Body of pancreas (tissue), 4 donors: ENCODE measurements at regions not wholly inside any gene's neighbourhood (a gene's known extent, or its start where the extent isn't known, plus 50 kb on each side); places are given as distances from the start of the nearest gene placed in this dataset.

Source experiments
- POLR2A ChIP-seq, 3 donors: fragments of 450-650 bp; IDR thresholded peaks; one replicate each; pipeline ENCODE4 v1.6.1; 2016; ENCODE audit warnings: antibody characterized with exemption in 3 of 3, mild to moderate bottlenecking in 2 of 3
- TF ChIP-seq, protein P1 (sequence below), 7 experiments: fragments of 450-650 bp in 4 of 7; fragments of 200-600 bp in 3 of 7; sonication (generic) in 3 of 7; IDR thresholded peaks; one replicate each; pipeline ENCODE4 v1.5.1; 2016 to 2019; ENCODE audit warnings: antibody characterized with exemption in 7 of 7

DNA sequence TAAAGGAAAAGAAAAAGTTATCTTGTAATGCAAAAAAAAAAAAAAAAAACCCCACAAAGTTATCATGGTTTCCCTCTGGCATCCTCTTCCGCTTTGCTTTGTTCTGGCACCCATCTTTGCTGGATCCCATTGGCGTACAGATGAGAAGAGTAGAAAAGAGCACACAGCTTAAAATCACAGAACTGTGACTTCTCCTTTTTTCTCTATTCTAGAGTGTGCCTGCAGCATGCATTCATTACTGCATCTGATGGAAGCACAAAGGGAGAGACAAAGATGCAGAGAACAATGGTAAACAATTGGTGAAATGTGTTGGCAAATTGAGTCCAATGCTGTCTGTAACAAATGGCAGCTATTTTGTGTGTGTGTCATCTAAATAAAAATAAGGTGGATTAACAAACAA lies 440.8 kb upstream of the PIK3R1 start:
- TF ChIP-seq, protein P1, sequence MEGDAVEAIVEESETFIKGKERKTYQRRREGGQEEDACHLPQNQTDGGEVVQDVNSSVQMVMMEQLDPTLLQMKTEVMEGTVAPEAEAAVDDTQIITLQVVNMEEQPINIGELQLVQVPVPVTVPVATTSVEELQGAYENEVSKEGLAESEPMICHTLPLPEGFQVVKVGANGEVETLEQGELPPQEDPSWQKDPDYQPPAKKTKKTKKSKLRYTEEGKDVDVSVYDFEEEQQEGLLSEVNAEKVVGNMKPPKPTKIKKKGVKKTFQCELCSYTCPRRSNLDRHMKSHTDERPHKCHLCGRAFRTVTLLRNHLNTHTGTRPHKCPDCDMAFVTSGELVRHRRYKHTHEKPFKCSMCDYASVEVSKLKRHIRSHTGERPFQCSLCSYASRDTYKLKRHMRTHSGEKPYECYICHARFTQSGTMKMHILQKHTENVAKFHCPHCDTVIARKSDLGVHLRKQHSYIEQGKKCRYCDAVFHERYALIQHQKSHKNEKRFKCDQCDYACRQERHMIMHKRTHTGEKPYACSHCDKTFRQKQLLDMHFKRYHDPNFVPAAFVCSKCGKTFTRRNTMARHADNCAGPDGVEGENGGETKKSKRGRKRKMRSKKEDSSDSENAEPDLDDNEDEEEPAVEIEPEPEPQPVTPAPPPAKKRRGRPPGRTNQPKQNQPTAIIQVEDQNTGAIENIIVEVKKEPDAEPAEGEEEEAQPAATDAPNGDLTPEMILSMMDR (IDR thresholded peaks at IDR 0.05), result no peak
- no peak for TF ChIP-seq POLR2A (IDR thresholded peaks at IDR 0.05)
